Body of pancreas (tissue), 4 donors: ENCODE measurements at regions not wholly inside any gene's neighbourhood (a gene's known extent, or its start where the extent isn't known, plus 50 kb on each side); places are given as distances from the start of the nearest gene placed in this dataset.

ENCODE experiments used
- CTCF ChIP-seq, 7 experiments: fragments of 450-650 bp in 4 of 7; fragments of 200-600 bp in 3 of 7; sonication (generic) in 3 of 7; IDR thresholded peaks; one replicate each; pipeline ENCODE4 v1.5.1; 2016 to 2019; ENCODE audit warnings: antibody characterized with exemption in 7 of 7
- POLR2A ChIP-seq, 3 donors: fragments of 450-650 bp; IDR thresholded peaks; one replicate each; pipeline ENCODE4 v1.6.1; 2016; ENCODE audit warnings: antibody characterized with exemption in 3 of 3, mild to moderate bottlenecking in 2 of 3

DNA sequence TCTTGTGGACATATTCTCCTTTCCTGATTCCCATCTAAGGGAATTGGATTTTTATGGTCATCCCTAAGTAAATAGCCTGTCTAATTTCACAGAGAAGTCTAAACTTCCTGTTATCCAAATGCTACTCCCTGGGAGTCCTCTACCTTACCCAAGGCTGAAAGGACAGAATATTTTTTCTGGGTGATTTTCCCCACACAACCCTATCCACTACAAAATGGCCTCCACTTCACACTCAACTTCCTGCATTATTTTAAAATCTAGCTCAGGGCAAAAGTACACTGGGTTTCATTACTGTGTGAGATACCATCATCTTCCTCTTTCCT is 77.5 kb upstream of the ABI3BP start:
- TF ChIP-seq CTCF (IDR thresholded peaks at IDR 0.05): no peak
- TF ChIP-seq POLR2A (IDR thresholded peaks at IDR 0.05): no peak
